ENCODE measurements at regions not wholly inside any gene's neighbourhood (a gene's known extent, or its start where the extent isn't known, plus 50 kb on each side); places are given as distances from the start of the nearest gene placed in this dataset.

DNA sequence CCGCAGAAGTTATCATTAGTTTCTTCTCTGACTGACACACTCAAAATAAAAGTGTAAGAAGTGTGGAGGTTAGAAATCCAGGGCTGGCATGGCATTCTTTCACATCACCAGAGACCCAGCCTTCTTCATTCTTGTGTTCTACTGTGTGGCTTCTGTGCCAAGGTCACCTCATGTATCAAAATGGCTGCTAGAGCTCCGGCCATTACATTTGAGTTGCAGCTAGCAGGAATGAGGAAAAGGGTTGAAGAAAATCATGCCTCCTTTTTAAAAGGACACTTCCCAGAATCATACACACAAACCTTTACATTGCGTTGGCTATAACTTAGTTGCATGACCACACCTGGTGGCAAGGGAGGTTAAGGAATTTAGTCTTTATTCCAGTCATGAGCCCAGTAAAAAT lies 345.6 kb upstream of the PROK2 start:
- Mint-ChIP-seq H3K36me3 (ENCODE audit: low read depth) (no peaks in the 10 kb centered on the region), H3K4me1 (peaks cover 10% of the 10 kb centered on the region), H3K27me3 (ENCODE audit: insufficient read depth) (peaks cover 4% of the 10 kb centered on the region), H3K9me3 (no peaks in the 10 kb centered on the region), H3K4me3 (no peak overlapping the region), H3K27ac (no peak overlapping the region)
- Histone ChIP-seq H3K36me3 (ENCODE audit: control insufficient read depth, insufficient read depth, low read length) (no peaks in the 10 kb centered on the region), H3K4me1 (ENCODE audit: control insufficient read depth, insufficient read depth, low read length) (peaks cover 5% of the 10 kb centered on the region), H3K9me3 (ENCODE audit: control insufficient read depth, low read length) (no peaks in the 10 kb centered on the region), H3K27me3 (ENCODE audit: control insufficient read depth, insufficient read depth, low read length, poor library complexity, severe bottlenecking) (no peaks in the 10 kb centered on the region), H3K4me3 (ENCODE audit: low read length) (no peak overlapping the region), H3K27ac (ENCODE audit: low read depth, low read length) (no peak overlapping the region), H3K9ac (ENCODE audit: extremely low read depth, low read length, poor library complexity, severe bottlenecking) (no peak overlapping the region)
- DNase-seq: no peak
- TF ChIP-seq, protein P1, sequence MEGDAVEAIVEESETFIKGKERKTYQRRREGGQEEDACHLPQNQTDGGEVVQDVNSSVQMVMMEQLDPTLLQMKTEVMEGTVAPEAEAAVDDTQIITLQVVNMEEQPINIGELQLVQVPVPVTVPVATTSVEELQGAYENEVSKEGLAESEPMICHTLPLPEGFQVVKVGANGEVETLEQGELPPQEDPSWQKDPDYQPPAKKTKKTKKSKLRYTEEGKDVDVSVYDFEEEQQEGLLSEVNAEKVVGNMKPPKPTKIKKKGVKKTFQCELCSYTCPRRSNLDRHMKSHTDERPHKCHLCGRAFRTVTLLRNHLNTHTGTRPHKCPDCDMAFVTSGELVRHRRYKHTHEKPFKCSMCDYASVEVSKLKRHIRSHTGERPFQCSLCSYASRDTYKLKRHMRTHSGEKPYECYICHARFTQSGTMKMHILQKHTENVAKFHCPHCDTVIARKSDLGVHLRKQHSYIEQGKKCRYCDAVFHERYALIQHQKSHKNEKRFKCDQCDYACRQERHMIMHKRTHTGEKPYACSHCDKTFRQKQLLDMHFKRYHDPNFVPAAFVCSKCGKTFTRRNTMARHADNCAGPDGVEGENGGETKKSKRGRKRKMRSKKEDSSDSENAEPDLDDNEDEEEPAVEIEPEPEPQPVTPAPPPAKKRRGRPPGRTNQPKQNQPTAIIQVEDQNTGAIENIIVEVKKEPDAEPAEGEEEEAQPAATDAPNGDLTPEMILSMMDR (conservative IDR thresholded peaks at IDR 0.05): no peak
- 80 to 98% methylated on average over 1 to 3 of the region's 3 CpGs for WGBS, 2 experiments (ENCODE audit: insufficient coverage in 1 of 2, insufficient read length in 1 of 2)

DNA sequence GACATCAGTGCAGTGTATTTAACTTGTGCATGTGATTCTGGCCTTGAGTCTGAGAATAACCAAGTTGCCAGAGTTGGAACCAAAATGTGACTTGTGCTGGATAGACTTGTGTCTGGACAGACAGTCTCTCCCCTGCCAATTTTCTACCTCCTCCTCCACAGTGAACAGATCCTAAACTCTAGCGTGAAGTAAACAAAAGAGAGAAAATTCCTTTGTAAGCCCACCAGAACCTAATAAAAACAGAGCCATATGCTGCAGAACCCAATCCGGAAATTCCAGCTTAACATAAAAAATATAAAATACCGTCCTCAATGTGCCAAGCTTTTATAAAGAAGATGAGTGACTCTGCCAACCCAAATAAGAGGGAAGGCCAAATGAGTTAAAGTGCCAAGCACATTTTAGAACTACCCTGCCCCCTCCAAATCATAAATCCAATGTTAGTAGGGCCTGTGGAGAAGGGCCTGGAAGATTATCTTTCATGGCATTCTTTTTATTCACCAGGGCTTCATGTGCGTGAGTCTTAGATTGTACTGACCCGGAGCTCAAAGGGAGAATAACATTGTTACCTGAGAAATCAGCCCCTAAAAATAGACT lies 344.6 kb upstream of the PROK2 start:
- Histone ChIP-seq H3K36me3 (ENCODE audit: control insufficient read depth, insufficient read depth, low read length) (no peaks in the 10 kb centered on the region), H3K9ac (ENCODE audit: extremely low read depth, low read length, poor library complexity, severe bottlenecking) (no peak overlapping the region), H3K9me3 (ENCODE audit: control insufficient read depth, low read length) (no peaks in the 10 kb centered on the region), H3K4me1 (ENCODE audit: control insufficient read depth, insufficient read depth, low read length) (no peaks in the 10 kb centered on the region), H3K4me3 (ENCODE audit: low read length) (no peak overlapping the region), H3K27me3 (ENCODE audit: control insufficient read depth, insufficient read depth, low read length, poor library complexity, severe bottlenecking) (no peaks in the 10 kb centered on the region), H3K27ac (ENCODE audit: low read depth, low read length) (no peak overlapping the region)
- Mint-ChIP-seq H3K27ac (no peak overlapping the region), H3K9me3 (no peaks in the 10 kb centered on the region), H3K27me3 (ENCODE audit: insufficient read depth) (peaks cover 4% of the 10 kb centered on the region), H3K4me1 (peaks cover 2% of the 10 kb centered on the region), H3K36me3 (ENCODE audit: low read depth) (no peaks in the 10 kb centered on the region), H3K4me3 (no peak overlapping the region)
- WGBS, 2 experiments (ENCODE audit: insufficient coverage in 1 of 2, insufficient read length in 1 of 2): 96% methylated on average over 5 of the region's 5 CpGs; no CpG with 5 or more reads in 1 of the 2 experiments
- DNase-seq: no peak
- TF ChIP-seq, protein P1 (conservative IDR thresholded peaks at IDR 0.05): no peak

DNA sequence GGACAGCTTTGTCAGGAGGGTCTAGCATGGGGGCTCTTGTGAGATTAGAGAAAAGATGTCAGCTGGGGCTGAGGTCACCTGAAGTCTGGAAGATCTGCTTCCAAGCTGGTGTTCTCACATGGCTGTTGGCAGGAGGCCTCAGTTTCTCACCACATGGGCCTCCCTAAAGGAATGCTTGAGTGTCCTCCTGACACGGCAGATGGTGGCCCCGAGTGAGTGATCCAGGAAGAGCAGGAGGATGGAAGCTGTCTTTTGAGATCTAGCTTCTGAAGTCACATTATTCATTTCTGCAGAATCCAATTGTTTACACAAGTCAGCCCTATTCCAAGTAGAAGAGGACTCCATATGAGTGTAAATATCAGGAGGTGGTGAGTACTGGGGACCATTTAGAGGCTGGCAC lies 344.0 kb upstream of the PROK2 start:
- Histone ChIP-seq H3K27me3 (ENCODE audit: control insufficient read depth, insufficient read depth, low read length, poor library complexity, severe bottlenecking) (no peaks in the 10 kb centered on the region), H3K4me3 (ENCODE audit: low read length) (no peak overlapping the region), H3K9me3 (ENCODE audit: control insufficient read depth, low read length) (no peaks in the 10 kb centered on the region), H3K9ac (ENCODE audit: extremely low read depth, low read length, poor library complexity, severe bottlenecking) (no peak overlapping the region), H3K4me1 (ENCODE audit: control insufficient read depth, insufficient read depth, low read length) (no peaks in the 10 kb centered on the region), H3K36me3 (ENCODE audit: control insufficient read depth, insufficient read depth, low read length) (no peaks in the 10 kb centered on the region), H3K27ac (ENCODE audit: low read depth, low read length) (no peak overlapping the region)
- H3K36me3 Mint-ChIP-seq (ENCODE audit: low read depth): no peaks in the 10 kb centered on the region
- no peaks in the 10 kb centered on the region for H3K9me3 Mint-ChIP-seq
- H3K4me1 Mint-ChIP-seq: peaks cover 2% of the 10 kb centered on the region
- peaks cover 4% of the 10 kb centered on the region for H3K27me3 Mint-ChIP-seq (ENCODE audit: insufficient read depth)
- no peak overlapping the region for H3K27ac Mint-ChIP-seq
- 95 to 100% methylated on average over 2 of the region's 2 CpGs for WGBS, 2 experiments (ENCODE audit: insufficient coverage in 1 of 2, insufficient read length in 1 of 2)
- H3K4me3 Mint-ChIP-seq: no peak overlapping the region
- DNase-seq: no peak
- TF ChIP-seq, protein P1 (conservative IDR thresholded peaks at IDR 0.05): no peak
